ENCODE measurements at regions not wholly inside any gene's neighbourhood (a gene's known extent, or its start where the extent isn't known, plus 50 kb on each side); places are given as distances from the start of the nearest gene placed in this dataset.

GRCh38 chr2:125224188-125224587 is 1199.1 kb downstream of the CNTNAP5 start:
- no peak for TF ChIP-seq CTCF (IDR thresholded peaks at IDR 0.05)
- Mint-ChIP-seq H3K4me1 (ENCODE audit: low read depth) (no peaks in the 10 kb centered on the region), H3K36me3 (ENCODE audit: low read depth) (no peaks in the 10 kb centered on the region; the same call in 1 of the 2 replicates), H3K9me3 (peaks cover 40% of the 10 kb centered on the region), H3K27ac (no peak overlapping the region), H3K4me3 (no peak overlapping the region), H3K27me3 (ENCODE audit: insufficient read depth) (no peaks in the 10 kb centered on the region; the same call in 1 of the 2 replicates)
- no peak for DNase-seq

GRCh38 chr2:125224830-125225229 is 1199.7 kb downstream of the CNTNAP5 start:
- Mint-ChIP-seq H3K4me3 (no peak overlapping the region), H3K4me1 (ENCODE audit: low read depth) (no peaks in the 10 kb centered on the region), H3K9me3 (peaks cover 39% of the 10 kb centered on the region), H3K27me3 (ENCODE audit: insufficient read depth) (no peaks in the 10 kb centered on the region; the same call in 1 of the 2 replicates), H3K36me3 (ENCODE audit: low read depth) (no peaks in the 10 kb centered on the region), H3K27ac (no peak overlapping the region)
- TF ChIP-seq CTCF (IDR thresholded peaks at IDR 0.05): no peak
- DNase-seq: no peak

- no peak overlapping the region for H3K27ac Mint-ChIP-seq
- TF ChIP-seq CTCF (IDR thresholded peaks at IDR 0.05): no peak
- no peaks in the 10 kb centered on the region for H3K36me3 Mint-ChIP-seq (ENCODE audit: low read depth)
- H3K27me3 Mint-ChIP-seq (ENCODE audit: insufficient read depth): no peaks in the 10 kb centered on the region; the same call in 1 of the 2 replicates
- peaks cover 31% of the 10 kb centered on the region for H3K9me3 Mint-ChIP-seq
- H3K4me3 Mint-ChIP-seq: no peak overlapping the region
- DNase-seq: no peak
- H3K4me1 Mint-ChIP-seq (ENCODE audit: low read depth): no peaks in the 10 kb centered on the region
Measured at GRCh38 chr2:125227843-125228392, 1202.8 kb downstream of the CNTNAP5 start.

- TF ChIP-seq CTCF (IDR thresholded peaks at IDR 0.05): no peak
- Mint-ChIP-seq H3K36me3 (ENCODE audit: low read depth) (no peaks in the 10 kb centered on the region), H3K27ac (no peak overlapping the region), H3K4me1 (ENCODE audit: low read depth) (no peaks in the 10 kb centered on the region), H3K9me3 (peaks cover 11% of the 10 kb centered on the region), H3K4me3 (no peak overlapping the region), H3K27me3 (ENCODE audit: insufficient read depth) (no peaks in the 10 kb centered on the region)
- no peak for DNase-seq
Measured at GRCh38 chr2:125240870-125241269, 1215.8 kb downstream of the CNTNAP5 start.

GRCh38 chr2:125243074-125243473 is 1218.0 kb downstream of the CNTNAP5 start:
- H3K4me1 Mint-ChIP-seq (ENCODE audit: low read depth): no peaks in the 10 kb centered on the region
- no peaks in the 10 kb centered on the region for H3K27me3 Mint-ChIP-seq (ENCODE audit: insufficient read depth)
- H3K4me3 Mint-ChIP-seq: no peak overlapping the region
- peaks cover 18% of the 10 kb centered on the region for H3K9me3 Mint-ChIP-seq
- no peaks in the 10 kb centered on the region for H3K36me3 Mint-ChIP-seq (ENCODE audit: low read depth)
- DNase-seq: no peak
- TF ChIP-seq CTCF (IDR thresholded peaks at IDR 0.05): no peak
- no peak overlapping the region for H3K27ac Mint-ChIP-seq

- Mint-ChIP-seq H3K27me3 (ENCODE audit: insufficient read depth) (no peaks in the 10 kb centered on the region), H3K27ac (no peak overlapping the region), H3K4me1 (ENCODE audit: low read depth) (no peaks in the 10 kb centered on the region), H3K9me3 (peaks cover 13% of the 10 kb centered on the region; the same call in 1 of the 2 replicates), H3K4me3 (no peak overlapping the region), H3K36me3 (ENCODE audit: low read depth) (no peaks in the 10 kb centered on the region)
- DNase-seq: no peak
- no peak for TF ChIP-seq CTCF (IDR thresholded peaks at IDR 0.05)
Measured at GRCh38 chr2:125254010-125254409, 1228.9 kb downstream of the CNTNAP5 start.
